Mesothelial cell of epicardium (in vitro differentiated cells): ENCODE measurements at regions not wholly inside any gene's neighbourhood (a gene's known extent, or its start where the extent isn't known, plus 50 kb on each side); places are given as distances from the start of the nearest gene placed in this dataset.

ENCODE experiments used
- DNase-seq, 2 experiments: peaks; one replicate each; pipeline ENCODE4 v3.0.0; 2021; ENCODE audit warnings: low spot score in 2 of 2; ENCODE audit not compliant: unreplicated experiment in 2 of 2
- H3K27ac Mint-ChIP-seq: 2 replicates; pipeline ENCODE4 v1.8.0; 2021; ENCODE audit warnings: mixed read lengths
- H3K27me3 Mint-ChIP-seq: 2 replicates; pipeline ENCODE4 v1.8.0; 2021; ENCODE audit warnings: low read depth, mixed read lengths
- H3K36me3 Mint-ChIP-seq: 2 replicates; pipeline ENCODE4 v1.8.0; 2021; ENCODE audit warnings: mixed read lengths
- H3K4me1 Mint-ChIP-seq: 2 replicates; pipeline ENCODE4 v1.8.0; 2021; ENCODE audit warnings: mixed read lengths
- H3K4me3 Mint-ChIP-seq: 2 replicates; pipeline ENCODE4 v1.8.0; 2021; ENCODE audit warnings: mild to moderate bottlenecking, moderate library complexity, mixed read lengths
- H3K9me3 Mint-ChIP-seq: 2 replicates; pipeline ENCODE4 v1.8.0; 2021; ENCODE audit warnings: mixed read lengths
- CTCF ChIP-seq: fragments of 200-600 bp; sonication (generic); IDR thresholded peaks from one replicate; pipeline ENCODE4 v1.5.0; 2021; ENCODE audit warnings: antibody characterized with exemption; ENCODE audit not compliant: unreplicated experiment

- TF ChIP-seq CTCF: no peak
- DNase-seq: no peak
- H3K27me3 Mint-ChIP-seq: no peaks in the 10 kb centered on the region
- H3K27ac Mint-ChIP-seq: no peak overlapping the region
- H3K4me1 Mint-ChIP-seq: peaks cover 27% of the 10 kb centered on the region
- no peaks in the 10 kb centered on the region for H3K9me3 Mint-ChIP-seq
- H3K36me3 Mint-ChIP-seq: no peaks in the 10 kb centered on the region
- no peak overlapping the region for H3K4me3 Mint-ChIP-seq
These were observed 496.8 kb upstream of the CITED2 start for GRCh38 chr6:139871165-139871710.

GRCh38 chr6:139868576-139868975, 494.1 kb upstream of the CITED2 start:
- Mint-ChIP-seq H3K27ac (peak overlapping the region; percentile 32), H3K9me3 (peaks cover 5% of the 10 kb centered on the region), H3K27me3 (no peaks in the 10 kb centered on the region), H3K4me1 (peaks cover 27% of the 10 kb centered on the region), H3K4me3 (no peak overlapping the region), H3K36me3 (no peaks in the 10 kb centered on the region)
- no peak for TF ChIP-seq CTCF
- no peak for DNase-seq

GRCh38 chr6:139863964-139864363, 489.5 kb upstream of the CITED2 start:
- Mint-ChIP-seq H3K36me3 (no peaks in the 10 kb centered on the region), H3K9me3 (peaks cover 17% of the 10 kb centered on the region), H3K4me3 (no peak overlapping the region), H3K27ac (no peak overlapping the region), H3K27me3 (no peaks in the 10 kb centered on the region), H3K4me1 (peaks cover 17% of the 10 kb centered on the region)
- no peak for DNase-seq
- no peak for TF ChIP-seq CTCF

- Mint-ChIP-seq H3K36me3 (no peaks in the 10 kb centered on the region), H3K9me3 (peaks cover 17% of the 10 kb centered on the region), H3K4me1 (peaks cover 16% of the 10 kb centered on the region), H3K4me3 (no peak overlapping the region), H3K27ac (peak overlapping the region; percentile 7), H3K27me3 (no peaks in the 10 kb centered on the region)
- no peak for DNase-seq
- no peak for TF ChIP-seq CTCF
These were observed 488.9 kb upstream of the CITED2 start for GRCh38 chr6:139863346-139863745.

- no peak for TF ChIP-seq CTCF
These were observed 487.9 kb upstream of the CITED2 start for GRCh38 chr6:139862311-139862710.

GRCh38 chr6:139860203-139860602, 485.8 kb upstream of the CITED2 start:
- no peak for DNase-seq
- H3K36me3 Mint-ChIP-seq: no peaks in the 10 kb centered on the region
- no peaks in the 10 kb centered on the region for H3K27me3 Mint-ChIP-seq
- no peak overlapping the region for H3K4me3 Mint-ChIP-seq
- no peak for TF ChIP-seq CTCF
- peaks cover 41% of the 10 kb centered on the region for H3K4me1 Mint-ChIP-seq
- peaks cover 13% of the 10 kb centered on the region for H3K9me3 Mint-ChIP-seq
- H3K27ac Mint-ChIP-seq: no peak overlapping the region

More at GRCh38 chr6:139862311-139862710, 487.9 kb upstream of the CITED2 start:
- Mint-ChIP-seq H3K4me3 (no peak overlapping the region), H3K36me3 (no peaks in the 10 kb centered on the region), H3K4me1 (peaks cover 21% of the 10 kb centered on the region), H3K27ac (peak overlapping the region; percentile 54), H3K9me3 (peaks cover 17% of the 10 kb centered on the region), H3K27me3 (no peaks in the 10 kb centered on the region)
- DNase-seq: no peak
